Upper lobe of left lung (tissue), 6 donors: ENCODE measurements at regions not wholly inside any gene's neighbourhood (a gene's known extent, or its start where the extent isn't known, plus 50 kb on each side); places are given as distances from the start of the nearest gene placed in this dataset.

Source experiments
- ATAC-seq, 2 donors: fragments of 200-7000 bp; cut with Tn5 transposase; one replicate each; pipeline ENCODE4 v1.9.1; 2022; ENCODE audit warnings: mild to moderate bottlenecking in 2 of 2, moderate library complexity in 2 of 2; ENCODE audit not compliant: low FRiP score in 2 of 2
- DNase-seq, 2 donors: peaks; one replicate each; pipeline ENCODE4 v3.0.0-alpha.2; 2019 to 2020
- H3K27ac ChIP-seq, 4 donors: fragments of 200-600 bp; sonication (generic); one replicate each; pipeline ENCODE4 v1.5.1; 2016 to 2019
- H3K27me3 ChIP-seq, 4 donors: fragments of 200-600 bp; sonication (generic); one replicate each; pipeline ENCODE4 v1.5.1; 2017 to 2019
- H3K36me3 ChIP-seq, 4 donors: fragments of 200-600 bp; sonication (generic); one replicate each; pipeline ENCODE4 v1.5.1; 2016 to 2019
- H3K4me1 ChIP-seq, 4 donors: fragments of 200-600 bp; sonication (generic); one replicate each; pipeline ENCODE4 v1.5.1; 2018 to 2019
- H3K4me3 ChIP-seq, 4 donors: fragments of 200-600 bp; sonication (generic); one replicate each; pipeline ENCODE4 v1.5.1; 2017 to 2019; ENCODE audit warnings: mild to moderate bottlenecking in 2 of 4, moderate library complexity in 1 of 4
- H3K9me3 ChIP-seq, 4 donors: fragments of 200-600 bp; sonication (generic); one replicate each; pipeline ENCODE4 v1.5.1; 2018 to 2019
- EP300 ChIP-seq, 4 donors: sonication (generic); formaldehyde crosslinking; IDR thresholded peaks; one replicate each; pipeline ENCODE4 v1.5.1; 2017; ENCODE audit warnings: antibody characterized with exemption in 4 of 4, control low read depth in 2 of 4
- POLR2A ChIP-seq, 4 donors: fragments of 450-650 bp; IDR thresholded peaks; one replicate each; pipeline ENCODE4 v1.5.1; 2016 to 2017; ENCODE audit warnings: antibody characterized with exemption in 4 of 4, mild to moderate bottlenecking in 2 of 4
- POLR2AphosphoS5 ChIP-seq, 2 donors: sonication (generic); formaldehyde crosslinking; IDR thresholded peaks; one replicate each; pipeline ENCODE4 v1.5.1; 2017; ENCODE audit warnings: antibody characterized with exemption in 2 of 2
- WGBS, 2 donors: methylation state at CpG; one replicate each; pipeline ENCODE4 v1.1.5; 2017 to 2018; 5-methylcytosine and 5-hydroxymethylcytosine counted together
- TF ChIP-seq, protein P1 (sequence below), 6 experiments: fragments of 450-650 bp in 4 of 6; fragments of 200-600 bp in 2 of 6; sonication (generic) in 2 of 6; IDR thresholded peaks; one replicate each; pipeline ENCODE4 v1.5.1; 2016 to 2019; ENCODE audit warnings: antibody characterized with exemption in 6 of 6
- donor health status: DM: no; HTN: no; CAD: no; lungs with moderate emphysema.
- donor health status: DM: no; HTN: yes; CAD: no; lungs with severe emphysema.

DNA sequence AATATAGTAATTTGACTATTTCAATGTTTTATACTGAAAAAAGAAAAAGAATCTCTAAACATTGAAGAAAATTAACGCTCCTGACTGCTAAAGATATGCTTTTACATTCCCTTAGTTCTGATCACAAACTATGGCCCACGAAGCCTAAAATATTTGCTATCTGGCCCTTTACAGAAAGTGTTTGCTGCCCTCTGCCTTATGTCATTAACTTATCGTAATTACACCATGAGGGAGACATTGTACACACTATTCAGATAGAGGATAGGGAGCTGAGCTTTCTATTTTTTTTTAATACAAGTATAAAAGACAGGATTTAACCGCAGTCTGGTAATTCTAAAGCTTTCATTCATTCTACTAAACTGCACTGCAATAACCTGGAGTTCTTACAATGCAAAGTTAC, 393.1 kb upstream of the DCC start:
- no peaks in the 10 kb centered on the region for H3K27me3 ChIP-seq
- TF ChIP-seq POLR2AphosphoS5 (IDR thresholded peaks at IDR 0.05) (no peak), POLR2A (IDR thresholded peaks at IDR 0.05) (no peak), EP300 (IDR thresholded peaks at IDR 0.05) (no peak)
- TF ChIP-seq, protein P1, sequence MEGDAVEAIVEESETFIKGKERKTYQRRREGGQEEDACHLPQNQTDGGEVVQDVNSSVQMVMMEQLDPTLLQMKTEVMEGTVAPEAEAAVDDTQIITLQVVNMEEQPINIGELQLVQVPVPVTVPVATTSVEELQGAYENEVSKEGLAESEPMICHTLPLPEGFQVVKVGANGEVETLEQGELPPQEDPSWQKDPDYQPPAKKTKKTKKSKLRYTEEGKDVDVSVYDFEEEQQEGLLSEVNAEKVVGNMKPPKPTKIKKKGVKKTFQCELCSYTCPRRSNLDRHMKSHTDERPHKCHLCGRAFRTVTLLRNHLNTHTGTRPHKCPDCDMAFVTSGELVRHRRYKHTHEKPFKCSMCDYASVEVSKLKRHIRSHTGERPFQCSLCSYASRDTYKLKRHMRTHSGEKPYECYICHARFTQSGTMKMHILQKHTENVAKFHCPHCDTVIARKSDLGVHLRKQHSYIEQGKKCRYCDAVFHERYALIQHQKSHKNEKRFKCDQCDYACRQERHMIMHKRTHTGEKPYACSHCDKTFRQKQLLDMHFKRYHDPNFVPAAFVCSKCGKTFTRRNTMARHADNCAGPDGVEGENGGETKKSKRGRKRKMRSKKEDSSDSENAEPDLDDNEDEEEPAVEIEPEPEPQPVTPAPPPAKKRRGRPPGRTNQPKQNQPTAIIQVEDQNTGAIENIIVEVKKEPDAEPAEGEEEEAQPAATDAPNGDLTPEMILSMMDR (IDR thresholded peaks at IDR 0.05), result no peak
- DNase-seq (no peak), ATAC-seq (no peak)
- 63 to 78% methylated on average over 4 of the region's 4 CpGs for WGBS, 2 donors
- H3K4me1 ChIP-seq, result no peaks in the 10 kb centered on the region
- no peaks in the 10 kb centered on the region for H3K36me3 ChIP-seq
- no peak overlapping the region for H3K27ac ChIP-seq
- H3K9me3 ChIP-seq, result no peaks in the 10 kb centered on the region
- H3K4me3 ChIP-seq, result no peak overlapping the region

DNA sequence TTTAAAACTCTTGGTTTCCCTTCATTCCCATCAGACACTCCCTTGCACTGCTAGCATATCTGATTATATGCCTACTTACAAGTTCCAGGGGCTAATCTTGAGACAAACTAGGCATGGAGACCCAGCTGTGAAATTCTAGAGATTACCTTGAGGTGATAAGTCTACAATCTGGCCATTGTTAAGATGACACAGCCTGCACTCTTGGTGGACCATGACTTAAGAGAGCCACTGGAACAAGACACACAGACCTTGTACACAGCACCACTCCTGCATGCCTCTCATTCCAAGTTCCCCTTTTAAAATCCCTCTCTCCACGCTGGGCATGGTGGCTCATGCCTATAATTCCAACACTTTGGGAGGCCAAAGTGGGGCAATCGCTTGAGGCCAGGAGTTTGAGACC, 387.2 kb upstream of the DCC start:
- Histone ChIP-seq H3K27me3 (no peaks in the 10 kb centered on the region), H3K4me3 (no peak overlapping the region), H3K9me3 (peaks cover 0 to 4% (median 0%) of the 10 kb centered on the region in 4 donors), H3K4me1 (no peaks in the 10 kb centered on the region), H3K27ac (no peak overlapping the region), H3K36me3 (no peaks in the 10 kb centered on the region)
- DNase-seq (no peak), ATAC-seq (no peak)
- TF ChIP-seq POLR2AphosphoS5 (IDR thresholded peaks at IDR 0.05), result no peak
- no peak for TF ChIP-seq POLR2A (IDR thresholded peaks at IDR 0.05)
- no peak for TF ChIP-seq EP300 (IDR thresholded peaks at IDR 0.05)
- TF ChIP-seq, protein P1 (IDR thresholded peaks at IDR 0.05), result no peak
- 74 to 80% methylated on average over 2 of the region's 2 CpGs for WGBS, 2 donors

DNA sequence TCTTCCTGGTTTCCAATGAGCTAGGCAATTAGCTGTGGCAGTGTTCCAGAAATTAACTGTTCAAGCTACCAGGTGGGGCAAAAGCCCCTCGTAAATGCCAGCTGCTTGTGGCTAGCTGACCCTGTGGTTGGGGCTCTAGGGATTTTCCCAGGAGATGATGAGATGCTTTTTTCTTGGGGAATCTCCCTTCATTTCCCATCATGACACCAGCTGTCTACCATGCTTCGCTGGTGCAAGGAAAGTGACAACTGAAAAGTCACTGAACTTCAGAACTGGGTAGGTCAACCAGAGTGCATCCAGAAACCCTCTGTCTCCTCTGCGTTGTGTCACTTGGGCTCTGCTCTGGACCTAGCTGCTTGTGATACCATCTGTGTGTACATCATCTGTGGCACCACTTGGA, 386.5 kb upstream of the DCC start:
- H3K27me3 ChIP-seq, result no peaks in the 10 kb centered on the region
- no peaks in the 10 kb centered on the region for H3K36me3 ChIP-seq
- 69 to 76% methylated on average over 3 of the region's 3 CpGs for WGBS, 2 donors
- H3K4me3 ChIP-seq, result no peak overlapping the region
- no peaks in the 10 kb centered on the region for H3K4me1 ChIP-seq
- ATAC-seq, result no peak
- no peak for TF ChIP-seq POLR2AphosphoS5 (IDR thresholded peaks at IDR 0.05)
- no peak for TF ChIP-seq EP300 (IDR thresholded peaks at IDR 0.05)
- TF ChIP-seq, protein P1 (IDR thresholded peaks at IDR 0.05), result no peak
- no peak for TF ChIP-seq POLR2A (IDR thresholded peaks at IDR 0.05)
- no peak overlapping the region for H3K27ac ChIP-seq
- no peak for DNase-seq
- H3K9me3 ChIP-seq, result peaks cover 0 to 4% (median 0%) of the 10 kb centered on the region in 4 donors

DNA sequence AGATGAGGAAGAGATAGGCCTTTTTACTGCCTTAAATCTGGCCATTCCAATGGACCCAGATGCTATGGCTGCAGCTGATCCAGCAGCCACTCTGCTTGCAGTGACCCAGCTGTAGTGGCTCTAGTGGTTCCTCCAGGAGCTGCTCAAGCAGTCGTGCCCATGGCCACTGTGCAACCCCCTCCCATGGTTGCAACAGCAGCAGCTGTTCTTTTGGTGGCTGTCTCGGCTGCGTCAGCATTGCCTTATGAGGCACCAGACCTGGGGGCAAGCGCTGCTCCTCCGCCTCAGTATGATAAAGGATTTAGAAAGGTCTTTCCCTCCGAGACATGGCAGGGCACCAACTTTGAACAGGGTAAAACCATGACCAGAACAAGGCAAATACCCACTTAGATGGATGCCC, 384.9 kb upstream of the DCC start:
- DNase-seq (no peak), ATAC-seq (no peak)
- Histone ChIP-seq H3K9me3 (peaks cover 0 to 4% (median 0%) of the 10 kb centered on the region in 4 donors), H3K4me1 (no peaks in the 10 kb centered on the region), H3K27me3 (no peaks in the 10 kb centered on the region), H3K4me3 (no peak overlapping the region), H3K36me3 (no peaks in the 10 kb centered on the region), H3K27ac (no peak overlapping the region)
- TF ChIP-seq, protein P1 (IDR thresholded peaks at IDR 0.05), result no peak
- no peak for TF ChIP-seq POLR2AphosphoS5 (IDR thresholded peaks at IDR 0.05)
- no peak for TF ChIP-seq EP300 (IDR thresholded peaks at IDR 0.05)
- TF ChIP-seq POLR2A (IDR thresholded peaks at IDR 0.05), result no peak
- 79 to 83% methylated on average over 6 of the region's 6 CpGs for WGBS, 2 donors

DNA sequence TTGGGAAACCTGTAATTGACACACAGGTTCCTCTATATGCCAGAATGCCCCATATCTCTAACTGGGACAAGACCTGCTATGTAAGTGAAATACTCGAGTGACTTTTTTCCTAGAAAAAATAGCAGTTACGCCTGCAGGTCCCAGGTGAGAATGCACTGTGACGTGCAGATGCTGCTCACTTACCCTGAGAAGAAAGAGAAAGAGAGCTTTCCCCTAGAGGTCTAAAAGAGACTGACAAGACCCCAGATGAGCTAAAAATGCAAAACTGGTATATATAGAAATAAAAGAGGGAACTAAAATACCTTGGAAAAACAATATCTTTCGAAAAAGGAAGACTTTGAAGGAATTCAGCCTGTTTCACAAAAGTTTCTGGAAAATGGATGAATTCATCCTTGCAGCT, 383.0 kb upstream of the DCC start:
- no peaks in the 10 kb centered on the region for H3K27me3 ChIP-seq
- H3K9me3 ChIP-seq, result peaks cover 0 to 4% (median 0%) of the 10 kb centered on the region in 4 donors
- 82 to 87% methylated on average over 4 of the region's 4 CpGs for WGBS, 2 donors
- no peak overlapping the region for H3K4me3 ChIP-seq
- H3K27ac ChIP-seq, result no peak overlapping the region
- ATAC-seq, result no peak
- TF ChIP-seq, protein P1 (IDR thresholded peaks at IDR 0.05), result no peak
- TF ChIP-seq POLR2A (IDR thresholded peaks at IDR 0.05), result no peak
- no peak for TF ChIP-seq POLR2AphosphoS5 (IDR thresholded peaks at IDR 0.05)
- no peak for TF ChIP-seq EP300 (IDR thresholded peaks at IDR 0.05)
- no peaks in the 10 kb centered on the region for H3K36me3 ChIP-seq
- DNase-seq, result no peak
- no peaks in the 10 kb centered on the region for H3K4me1 ChIP-seq
